ENCODE measurements at regions not wholly inside any gene's neighbourhood (a gene's known extent, or its start where the extent isn't known, plus 50 kb on each side); places are given as distances from the start of the nearest gene placed in this dataset.

GRCh38 chr3:67875858-67876257 is 221.4 kb upstream of the SUCLG2 start:
- DNase-seq (ENCODE audit: low spot score), result no peak

GRCh38 chr3:67875338-67875737 is 220.9 kb upstream of the SUCLG2 start:
- no peak for DNase-seq (ENCODE audit: low spot score)

GRCh38 chr3:67870477-67870876 is 216.1 kb upstream of the SUCLG2 start:
- DNase-seq (ENCODE audit: low spot score), result no peak

GRCh38 chr3:67866571-67866970 is 212.2 kb upstream of the SUCLG2 start:
- no peak for DNase-seq (ENCODE audit: low spot score)

- no peak for DNase-seq (ENCODE audit: low spot score)
These were observed 210.3 kb upstream of the SUCLG2 start for GRCh38 chr3:67864587-67865183.

GRCh38 chr3:67863869-67864268 is 209.5 kb upstream of the SUCLG2 start:
- no peak for DNase-seq (ENCODE audit: low spot score)

- DNase-seq (ENCODE audit: low spot score), result no peak
These were observed 206.0 kb upstream of the SUCLG2 start for GRCh38 chr3:67860429-67860828.

GRCh38 chr3:67858492-67858891 is 204.1 kb upstream of the SUCLG2 start:
- no peak for DNase-seq (ENCODE audit: low spot score)

- no peak for DNase-seq (ENCODE audit: low spot score)
These were observed 202.3 kb upstream of the SUCLG2 start for GRCh38 chr3:67856718-67857117.

- no peak for DNase-seq (ENCODE audit: low spot score)
These were observed 200.3 kb upstream of the SUCLG2 start for GRCh38 chr3:67854663-67855062.

- DNase-seq (ENCODE audit: low spot score), result no peak
These were observed 199.1 kb upstream of the SUCLG2 start for GRCh38 chr3:67853520-67853919.

GRCh38 chr3:67848299-67848698 is 193.9 kb upstream of the SUCLG2 start:
- no peak for DNase-seq (ENCODE audit: low spot score)

GRCh38 chr3:67846166-67846565 is 191.8 kb upstream of the SUCLG2 start:
- DNase-seq (ENCODE audit: low spot score), result no peak

- no peak for DNase-seq (ENCODE audit: low spot score)
These were observed 178.4 kb upstream of the SUCLG2 start for GRCh38 chr3:67832817-67833216.

GRCh38 chr3:67831262-67831661 is 176.8 kb upstream of the SUCLG2 start:
- no peak for DNase-seq (ENCODE audit: low spot score)

- DNase-seq (ENCODE audit: low spot score), result no peak
These were observed 174.1 kb upstream of the SUCLG2 start for GRCh38 chr3:67828486-67829010.

GRCh38 chr3:67821135-67821534 is 166.7 kb upstream of the SUCLG2 start:
- DNase-seq (ENCODE audit: low spot score), result no peak

- no peak for DNase-seq (ENCODE audit: low spot score)
These were observed 165.0 kb upstream of the SUCLG2 start for GRCh38 chr3:67819447-67819846.

- DNase-seq (ENCODE audit: low spot score), result no peak
These were observed 155.0 kb upstream of the SUCLG2 start for GRCh38 chr3:67809370-67809935.

- no peak for DNase-seq (ENCODE audit: low spot score)
These were observed 154.5 kb upstream of the SUCLG2 start for GRCh38 chr3:67808906-67809305.

GRCh38 chr3:67804578-67804977 is 150.2 kb upstream of the SUCLG2 start:
- no peak for DNase-seq (ENCODE audit: low spot score)

GRCh38 chr3:67804089-67804488 is 149.7 kb upstream of the SUCLG2 start:
- no peak for DNase-seq (ENCODE audit: low spot score)

GRCh38 chr3:67798412-67798811 is 144.0 kb upstream of the SUCLG2 start:
- no peak for DNase-seq (ENCODE audit: low spot score)

GRCh38 chr3:67791620-67792019 is 137.2 kb upstream of the SUCLG2 start:
- DNase-seq (ENCODE audit: low spot score), result no peak
